Stimulated activated CD4-positive, alpha-beta T cell treated with anti-CD3 and anti-CD28 coated beads, Interleukin-12 subunit alpha, Interleukin-12 subunit beta, amount 100 ng/mL, for 48 hours (primary cell): ENCODE measurements at regions not wholly inside any gene's neighbourhood (a gene's known extent, or its start where the extent isn't known, plus 50 kb on each side); places are given as distances from the start of the nearest gene placed in this dataset.

ENCODE experiments used
- DNase-seq, 3 donors: peaks; one replicate each; pipeline ENCODE4 v3.0.0-alpha.2; 2020; ENCODE audit warnings: low read depth in 2 of 3, low spot score in 1 of 3

GRCh38 chr1:222995620-222996309 is 147.3 kb downstream of the TLR5 start:
- DNase-seq = no peak

DNA sequence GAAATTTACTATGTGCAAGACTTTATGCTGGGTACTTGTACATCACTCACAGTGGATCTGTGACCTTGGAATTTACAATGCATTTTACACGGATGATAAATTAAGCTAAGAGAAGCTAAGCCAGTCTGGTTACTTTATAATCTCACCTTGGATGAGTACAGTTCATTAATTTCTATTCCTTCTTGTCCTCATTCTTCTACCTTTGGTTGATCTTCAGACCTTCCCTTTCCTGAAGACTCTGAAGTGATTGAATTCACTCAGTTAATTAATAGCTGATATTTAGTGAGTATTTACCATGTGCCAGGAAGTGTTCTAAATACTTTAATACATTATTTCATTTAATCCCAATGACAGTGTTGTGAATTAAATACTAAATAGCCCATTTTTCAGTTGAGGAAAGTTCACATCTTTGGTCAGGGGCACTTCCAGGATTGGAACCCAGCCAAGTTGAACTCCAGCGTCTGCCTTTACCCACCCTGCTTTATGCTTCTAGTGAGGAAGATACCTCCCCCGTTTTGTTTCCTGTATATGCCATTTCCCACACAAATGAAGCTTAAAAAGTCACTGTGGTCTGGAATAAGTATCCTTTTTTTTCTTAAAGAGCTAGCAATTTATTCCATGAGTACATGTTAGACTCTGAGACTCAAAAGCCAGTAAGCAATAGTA is 146.6 kb downstream of the TLR5 start:
- DNase-seq = no peak

GRCh38 chr1:223000632-223001031 is 142.4 kb downstream of the TLR5 start:
- no peak for DNase-seq

- DNase-seq = no peak
These were observed 141.1 kb downstream of the TLR5 start for GRCh38 chr1:223001653-223002634.

GRCh38 chr1:223003549-223003948 is 139.5 kb downstream of the TLR5 start:
- DNase-seq = no peak

DNA sequence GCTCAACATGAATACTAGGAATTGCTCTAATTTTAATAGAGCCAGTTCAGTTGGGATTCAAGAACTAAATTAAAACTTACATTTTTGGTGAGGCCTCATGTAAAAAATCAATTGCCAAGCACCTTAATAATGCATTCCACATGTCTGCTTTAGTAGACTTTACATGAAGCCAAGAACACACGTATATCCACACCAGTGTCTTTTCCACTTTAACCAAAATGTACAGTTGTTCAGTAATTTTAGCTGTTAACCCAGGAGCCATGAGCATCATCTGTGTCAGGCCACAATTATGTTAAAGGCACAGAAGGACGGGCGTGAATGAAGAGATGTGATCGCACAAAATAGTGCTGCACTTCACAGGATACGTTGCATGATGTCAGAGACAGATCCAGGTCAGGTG is 136.7 kb downstream of the TLR5 start:
- DNase-seq = no peak

DNA sequence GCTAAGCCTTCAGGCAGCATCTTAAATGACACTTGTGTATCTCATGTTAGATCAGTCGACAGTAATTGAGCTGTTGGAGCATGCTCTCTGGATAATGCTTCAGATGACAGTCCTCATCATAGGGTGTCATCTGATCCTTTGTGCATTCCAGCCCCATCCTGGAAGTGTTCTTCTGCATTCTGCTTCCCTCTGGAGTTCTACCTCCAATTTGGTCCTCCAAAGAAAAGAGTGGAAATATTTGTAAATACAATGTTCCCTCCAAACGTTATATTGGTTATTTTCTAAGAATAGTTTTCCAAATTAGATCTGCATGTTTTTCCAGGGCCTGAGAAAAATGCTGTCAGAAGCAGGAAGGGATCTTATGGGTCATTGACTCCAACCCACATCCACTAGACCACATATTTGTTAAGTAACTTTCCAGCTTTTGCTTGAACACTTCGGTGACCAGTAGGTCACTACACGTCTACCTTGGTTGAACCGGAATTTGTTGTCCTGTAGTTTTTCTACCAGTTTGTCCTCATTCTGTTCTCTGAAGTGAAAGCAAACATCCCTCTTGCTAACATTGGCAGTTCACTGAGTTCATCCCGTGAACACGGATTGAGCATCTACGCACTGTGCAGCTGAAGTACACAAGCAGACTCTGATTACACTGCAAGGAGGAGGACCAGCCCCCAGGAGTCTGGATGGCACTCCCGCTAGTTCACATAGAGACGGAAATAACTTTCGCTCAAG is 136.0 kb downstream of the TLR5 start:
- no peak for DNase-seq

GRCh38 chr1:223007935-223008334 is 135.1 kb downstream of the TLR5 start:
- no peak for DNase-seq

- DNase-seq = no peak
These were observed 134.2 kb downstream of the TLR5 start for GRCh38 chr1:223008808-223009207.

GRCh38 chr1:223009406-223009805 is 133.6 kb downstream of the TLR5 start:
- no peak for DNase-seq

GRCh38 chr1:223010582-223011504 is 132.2 kb downstream of the TLR5 start:
- no peak for DNase-seq

DNA sequence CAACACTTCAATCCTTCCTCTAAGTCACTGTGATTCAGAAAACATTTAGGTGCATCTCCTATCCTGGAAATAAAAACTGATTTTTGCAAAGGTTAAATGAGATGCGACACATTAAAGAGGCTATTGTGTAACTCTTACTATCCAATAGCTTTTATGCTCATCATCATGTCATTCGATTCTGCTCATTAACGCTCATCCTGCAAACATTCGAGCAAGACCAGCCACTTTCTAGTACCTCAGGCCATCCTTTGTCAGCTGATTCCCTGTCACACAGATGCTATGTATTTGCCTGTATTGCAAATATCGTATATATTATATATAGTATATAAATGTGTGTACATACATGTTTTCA is 131.6 kb downstream of the TLR5 start:
- DNase-seq = no peak

DNA sequence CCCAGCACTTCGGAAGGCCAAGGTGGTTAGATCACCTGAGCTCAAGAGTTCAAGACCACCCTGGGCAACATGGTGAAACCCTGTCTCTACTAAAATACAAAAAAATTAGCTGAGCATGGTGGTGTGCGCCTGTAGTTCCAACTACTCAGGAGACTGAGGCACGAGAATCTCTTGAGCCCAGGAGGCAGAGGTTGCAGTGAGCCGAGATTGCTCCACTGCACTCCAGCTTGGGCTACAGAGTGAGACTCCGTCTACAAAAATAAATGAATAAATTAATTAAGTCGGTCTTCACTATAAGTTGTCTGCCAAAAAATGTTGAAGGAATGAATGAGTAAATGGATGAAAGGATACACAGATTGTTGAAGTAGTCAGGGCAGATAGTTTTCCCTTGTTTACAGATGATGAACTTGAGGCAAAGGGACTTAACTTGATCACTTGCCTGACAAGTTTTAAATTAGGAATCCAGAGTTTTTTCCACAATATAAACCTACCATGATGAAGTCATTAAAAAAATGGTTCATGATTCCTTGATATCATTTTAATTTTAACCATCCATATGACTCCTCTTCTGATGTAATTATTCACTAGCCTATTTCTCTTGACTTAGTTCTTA is 130.8 kb downstream of the TLR5 start:
- no peak for DNase-seq

DNA sequence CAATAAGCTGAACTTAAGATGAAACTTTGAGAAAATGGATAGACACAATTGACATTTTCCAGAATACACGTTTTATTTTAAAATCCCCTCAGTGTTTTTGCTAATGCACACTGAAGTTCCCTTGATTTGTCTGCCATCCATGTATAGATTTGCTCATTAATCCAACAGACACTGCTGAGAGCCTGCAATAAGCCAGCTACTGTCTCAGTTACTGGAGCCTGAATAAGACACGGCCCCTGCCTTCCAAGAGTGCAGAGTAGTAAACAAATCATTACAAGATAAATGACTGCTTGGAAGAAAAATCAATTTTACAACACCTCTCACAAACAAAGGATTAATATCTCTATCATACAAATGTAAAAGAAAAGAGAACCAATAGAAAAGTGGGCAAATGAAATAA is 130.1 kb downstream of the TLR5 start:
- DNase-seq = no peak

- DNase-seq = no peak
These were observed 128.7 kb downstream of the TLR5 start for GRCh38 chr1:223014142-223014873.

GRCh38 chr1:223016381-223016780 is 126.7 kb downstream of the TLR5 start:
- DNase-seq = no peak

GRCh38 chr1:223016890-223017289 is 126.2 kb downstream of the TLR5 start:
- DNase-seq = no peak

DNA sequence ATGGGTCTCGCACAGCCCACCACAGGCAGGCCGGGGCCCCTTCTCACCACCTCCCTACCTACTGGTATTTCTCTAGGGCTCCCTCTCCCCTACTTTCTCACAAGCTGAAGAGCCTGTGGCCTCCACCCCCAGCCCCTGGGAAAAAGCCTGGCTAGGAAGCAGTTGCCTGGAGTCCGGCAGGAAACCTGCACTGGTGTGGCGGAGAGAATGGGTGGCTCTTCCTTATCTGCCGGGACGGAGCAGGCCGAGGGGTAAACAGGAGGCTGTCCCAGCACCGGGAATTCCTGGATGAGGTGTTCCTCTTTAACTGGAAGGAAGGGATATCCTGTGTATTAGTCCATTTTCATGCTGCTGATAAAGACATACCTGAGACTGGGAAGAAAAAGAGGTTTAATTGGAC is 125.8 kb downstream of the TLR5 start:
- no peak for DNase-seq

DNA sequence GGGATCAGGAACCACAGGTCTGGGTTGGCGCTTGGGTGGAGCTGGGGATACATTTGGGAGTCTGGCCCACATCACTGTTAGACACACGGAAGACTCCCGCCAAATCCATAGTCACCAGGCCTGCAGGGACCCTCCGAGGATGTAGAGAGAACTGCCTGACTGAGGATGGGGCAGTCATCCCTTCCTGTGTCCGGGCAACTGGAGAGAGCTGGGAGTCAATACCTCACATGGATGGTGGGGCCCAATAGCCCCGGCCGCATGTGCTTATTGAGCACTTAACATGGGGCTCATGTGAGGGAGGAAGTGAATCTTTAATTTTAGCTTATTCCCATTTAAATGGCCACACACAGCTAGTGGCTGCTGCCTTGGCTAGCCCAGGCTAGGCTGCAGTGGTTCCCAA is 124.5 kb downstream of the TLR5 start:
- DNase-seq = no peak
